GM13977 (cell line): ENCODE measurements at regions not wholly inside any gene's neighbourhood (a gene's known extent, or its start where the extent isn't known, plus 50 kb on each side); places are given as distances from the start of the nearest gene placed in this dataset.

Experiments
- DNase-seq: peaks from one replicate; pipeline ENCODE4 v3.0.0; 2012; ENCODE audit warnings: low spot score
- in situ Hi-C: fragments of 300-500 bp; cut with MboI; formaldehyde crosslinking; loops from one replicate; pipeline ENCODE4 v1.12.0; 2022; ENCODE audit warnings: low sequenced_read_pairs, low pct_unique_long_range_greater_than_20kb, mixed read lengths, inconsistent platforms; ENCODE audit not compliant: unreplicated experiment
- TF ChIP-seq, protein P1 (sequence below): IDR thresholded peaks from 2 replicates; pipeline ENCODE4 v1.5.1; 2012; ENCODE audit warnings: mild to moderate bottlenecking, control low read depth; ENCODE audit not compliant: insufficient read depth; ENCODE audit errors: extremely low read depth, missing control alignments

DNA sequence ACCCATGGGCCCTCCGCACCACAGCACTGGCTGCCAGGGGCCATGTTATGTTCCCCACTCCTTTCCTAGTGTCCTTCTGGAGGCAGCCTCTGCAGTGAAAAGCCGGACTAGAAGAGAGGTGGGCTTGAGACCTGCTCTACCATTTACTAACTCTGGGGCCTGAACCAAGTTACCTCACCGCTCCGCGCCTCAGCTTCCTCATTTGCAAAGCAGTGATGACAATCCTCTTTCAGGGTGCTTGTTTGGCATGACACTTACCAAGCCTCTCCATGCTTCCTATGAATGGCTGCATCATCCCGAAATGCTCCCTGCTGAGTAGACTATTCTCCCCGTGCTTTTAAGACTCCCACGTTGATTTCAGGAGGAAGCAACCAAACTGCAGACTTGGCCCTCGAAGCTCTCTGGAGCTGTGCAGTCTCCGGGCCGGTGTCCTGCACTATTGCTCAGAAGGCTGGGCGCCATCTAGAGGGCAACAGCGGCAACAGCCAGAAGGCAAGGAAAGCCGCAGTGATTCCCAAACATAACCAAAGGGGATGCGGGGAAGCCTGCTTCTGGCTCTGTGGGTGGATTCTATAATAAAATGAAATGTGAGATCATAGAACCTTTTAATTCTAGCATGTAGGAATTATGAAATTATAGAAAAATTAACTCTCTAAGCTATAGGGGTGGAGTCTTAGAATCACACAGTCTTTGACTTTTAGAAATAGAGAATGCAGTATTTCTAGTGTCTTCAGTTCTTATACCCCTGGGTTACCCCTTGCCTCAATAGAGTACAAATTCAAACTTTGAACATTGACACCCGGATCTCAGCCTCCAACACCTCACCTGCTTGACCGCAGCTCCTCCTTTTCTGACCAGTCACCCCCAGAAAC, 599.8 kb upstream of the BRINP1 start:
- in situ Hi-C loops, result loop anchor here (25.0 kb wide), 1 partner anchor 407 kb away; no protein-coding TSS in a partner anchor
- TF ChIP-seq, protein P1, sequence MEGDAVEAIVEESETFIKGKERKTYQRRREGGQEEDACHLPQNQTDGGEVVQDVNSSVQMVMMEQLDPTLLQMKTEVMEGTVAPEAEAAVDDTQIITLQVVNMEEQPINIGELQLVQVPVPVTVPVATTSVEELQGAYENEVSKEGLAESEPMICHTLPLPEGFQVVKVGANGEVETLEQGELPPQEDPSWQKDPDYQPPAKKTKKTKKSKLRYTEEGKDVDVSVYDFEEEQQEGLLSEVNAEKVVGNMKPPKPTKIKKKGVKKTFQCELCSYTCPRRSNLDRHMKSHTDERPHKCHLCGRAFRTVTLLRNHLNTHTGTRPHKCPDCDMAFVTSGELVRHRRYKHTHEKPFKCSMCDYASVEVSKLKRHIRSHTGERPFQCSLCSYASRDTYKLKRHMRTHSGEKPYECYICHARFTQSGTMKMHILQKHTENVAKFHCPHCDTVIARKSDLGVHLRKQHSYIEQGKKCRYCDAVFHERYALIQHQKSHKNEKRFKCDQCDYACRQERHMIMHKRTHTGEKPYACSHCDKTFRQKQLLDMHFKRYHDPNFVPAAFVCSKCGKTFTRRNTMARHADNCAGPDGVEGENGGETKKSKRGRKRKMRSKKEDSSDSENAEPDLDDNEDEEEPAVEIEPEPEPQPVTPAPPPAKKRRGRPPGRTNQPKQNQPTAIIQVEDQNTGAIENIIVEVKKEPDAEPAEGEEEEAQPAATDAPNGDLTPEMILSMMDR, result peak; percentile 98
- DNase-seq, result peak; percentile 70

DNA sequence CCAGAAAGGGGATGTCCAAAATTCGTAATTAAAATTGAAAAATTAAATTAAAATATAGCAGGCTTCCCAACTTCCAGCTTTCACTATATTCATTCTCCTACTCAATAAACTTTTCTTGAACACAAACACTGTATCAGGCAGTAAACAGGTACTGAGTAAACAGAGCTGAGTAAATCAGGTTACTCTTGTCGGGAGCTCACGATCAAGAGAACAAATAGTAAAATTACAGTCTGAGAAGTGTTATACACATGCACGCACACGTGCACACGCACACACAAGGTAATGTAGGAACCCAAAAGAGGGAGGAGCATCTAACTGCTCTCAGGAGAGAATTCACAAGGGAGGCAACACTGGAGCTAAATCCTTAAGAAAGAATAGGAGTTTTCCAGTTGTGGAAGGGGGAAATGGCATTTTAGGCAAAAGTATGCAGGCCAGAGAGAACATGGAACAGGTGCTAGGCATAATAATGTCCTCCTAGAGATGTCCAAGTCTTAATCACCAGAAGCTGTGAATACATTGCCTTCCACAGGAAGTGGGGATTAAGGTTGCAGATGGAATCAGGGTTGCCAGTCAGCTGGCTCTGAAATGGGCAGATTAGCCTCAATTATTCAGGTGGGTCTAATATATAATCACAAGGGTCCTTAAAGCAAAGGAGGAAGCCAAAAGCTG, 598.8 kb upstream of the BRINP1 start:
- in situ Hi-C loops, result loop anchor here (25.0 kb wide), 1 partner anchor 406 kb away; no protein-coding TSS in a partner anchor
- DNase-seq, result no peak
- TF ChIP-seq, protein P1, result no peak

DNA sequence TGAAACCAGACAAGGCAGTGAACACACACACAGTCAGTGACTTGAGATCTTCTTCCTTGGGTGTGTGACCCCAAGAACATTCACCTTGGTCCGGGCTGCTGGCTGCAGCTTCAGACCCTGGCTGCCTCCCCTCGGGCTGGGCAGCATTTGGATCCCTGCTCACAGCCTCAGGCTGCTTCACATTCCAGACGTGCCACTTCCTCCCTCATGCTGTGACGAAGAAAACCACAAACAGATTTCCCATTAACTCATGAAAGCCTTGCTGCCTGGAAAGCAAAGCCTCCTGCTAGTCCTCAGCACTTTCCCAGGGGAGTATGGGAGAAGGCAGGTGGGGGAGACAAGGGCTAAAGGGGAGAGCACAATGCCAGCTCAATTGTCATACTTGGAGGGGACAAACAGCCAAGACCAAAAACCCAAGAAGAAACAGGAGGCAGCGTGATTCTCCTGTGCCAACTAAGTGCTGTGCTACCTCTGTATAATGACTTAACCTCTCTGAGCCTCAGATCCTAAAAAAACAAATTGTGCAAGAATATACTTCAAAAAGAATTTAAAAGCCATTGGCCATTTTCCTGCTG, 594.6 kb upstream of the BRINP1 start:
- in situ Hi-C loops, result loop anchor here (25.0 kb wide), 1 partner anchor 402 kb away; no protein-coding TSS in a partner anchor
- TF ChIP-seq, protein P1, result no peak
- DNase-seq, result no peak

DNA sequence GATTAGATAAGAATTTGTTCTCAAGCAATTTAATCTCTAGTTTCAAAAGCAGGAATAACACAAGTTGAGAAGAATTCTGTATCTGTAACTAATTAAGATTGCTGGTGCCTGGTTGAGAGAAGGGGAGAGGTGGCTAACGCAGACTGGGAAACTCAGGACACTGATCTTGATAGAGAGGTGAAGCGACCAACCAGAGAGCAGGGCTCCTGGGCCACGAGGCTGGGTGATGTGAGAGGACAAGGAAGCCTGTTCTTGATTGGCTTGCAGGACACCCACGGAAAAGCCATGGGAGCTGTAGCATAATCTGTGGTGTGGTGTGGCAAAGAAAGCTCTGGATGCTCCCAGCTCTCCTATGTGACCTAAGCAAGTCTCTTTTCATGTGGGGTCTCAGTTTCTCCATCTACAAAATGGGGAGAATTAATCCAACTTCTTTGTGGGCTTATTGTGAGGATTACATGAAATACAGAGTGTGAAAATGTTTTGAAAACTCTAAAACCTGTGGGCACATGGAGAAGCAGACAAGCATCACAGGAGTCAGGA, 594.1 kb upstream of the BRINP1 start:
- in situ Hi-C loops, result loop anchor here (25.0 kb wide), 1 partner anchor 401 kb away; no protein-coding TSS in a partner anchor
- TF ChIP-seq, protein P1, result no peak
- no peak for DNase-seq

DNA sequence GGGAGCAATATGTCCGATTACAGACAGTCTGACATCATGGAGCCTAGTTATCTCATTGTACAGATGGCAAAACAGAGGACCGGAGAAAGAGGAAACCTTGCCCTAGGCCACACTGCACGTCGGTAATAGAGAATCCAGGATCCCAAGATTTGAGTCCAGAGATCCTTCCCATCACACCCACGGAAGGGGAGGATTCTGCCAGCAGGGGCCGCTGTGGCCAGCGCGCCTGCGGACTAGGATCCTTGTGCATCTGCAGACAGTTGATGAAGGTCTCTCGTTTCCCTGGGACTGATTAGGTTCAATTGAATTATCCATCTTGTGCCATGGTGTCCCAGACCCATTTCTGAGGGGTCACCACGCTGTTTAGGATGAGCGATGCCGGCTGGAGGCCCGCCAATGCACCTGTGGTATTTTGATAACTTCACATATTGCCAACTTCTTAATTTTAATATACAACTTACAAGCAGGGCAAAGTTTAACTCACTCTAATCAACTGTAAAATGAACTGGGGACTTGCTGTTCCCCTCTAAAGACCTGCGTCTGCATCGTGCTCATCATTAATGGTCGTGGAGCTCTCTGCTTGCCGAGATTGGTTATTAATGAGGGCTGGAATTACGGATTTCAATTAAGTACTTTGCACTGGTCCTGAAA, 592.7 kb upstream of the BRINP1 start:
- in situ Hi-C loops, result loop anchor here (25.0 kb wide), 1 partner anchor 400 kb away; no protein-coding TSS in a partner anchor
- TF ChIP-seq, protein P1, result peak; percentile 72
- peak; percentile 21 for DNase-seq

DNA sequence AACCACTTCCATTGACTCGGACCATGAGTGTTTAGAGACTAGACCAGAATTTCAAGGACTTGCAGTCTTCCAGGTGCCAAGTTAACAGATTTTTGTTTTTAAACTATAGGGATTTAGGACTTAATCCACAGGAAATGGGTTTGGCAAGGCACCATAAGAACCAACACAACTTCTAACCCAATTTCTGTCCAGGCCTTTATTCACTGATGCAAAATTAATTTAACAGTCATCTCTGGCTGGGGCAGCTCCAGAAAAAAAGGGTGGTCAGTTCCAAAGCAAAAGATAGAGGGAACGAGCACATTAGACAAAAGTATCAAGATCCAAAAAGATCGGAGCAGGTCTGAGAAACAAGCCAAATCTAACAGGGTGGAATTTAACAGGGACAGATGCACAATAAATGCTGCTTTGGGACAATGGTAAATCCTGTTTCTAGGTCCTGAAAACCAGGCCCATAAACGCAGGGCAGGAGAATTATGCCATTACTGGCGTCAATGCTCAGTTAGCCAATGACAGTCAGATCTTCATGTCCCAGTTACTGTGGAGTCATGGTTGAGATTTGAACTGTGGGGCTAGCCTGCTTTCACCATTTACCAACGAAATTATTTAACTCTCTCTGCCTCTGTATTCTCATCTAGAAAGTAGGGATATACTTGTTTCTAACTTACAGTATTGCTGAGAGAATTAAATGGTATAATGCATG, 590.8 kb upstream of the BRINP1 start:
- TF ChIP-seq, protein P1, result no peak
- DNase-seq, result no peak
- in situ Hi-C loops, result loop anchor here (25.0 kb wide), 1 partner anchor 398 kb away; no protein-coding TSS in a partner anchor
